SU-DHL-6 (cell line): ENCODE measurements at regions not wholly inside any gene's neighbourhood (a gene's known extent, or its start where the extent isn't known, plus 50 kb on each side); places are given as distances from the start of the nearest gene placed in this dataset.

Source experiments
- CTCF ChIP-seq: fragments of 200-600 bp; sonication (generic); IDR thresholded peaks from one replicate; pipeline ENCODE4 v1.5.1; 2017; ENCODE audit warnings: antibody characterized with exemption, mild to moderate bottlenecking, low read length, moderate library complexity; ENCODE audit not compliant: insufficient read depth, poor library complexity, severe bottlenecking
- EZH2phosphoT487 ChIP-seq: fragments of 200-600 bp; sonication (generic), shearing (Covaris generic); conservative IDR thresholded peaks from 2 replicates; pipeline ENCODE4 v1.6.1; 2018; ENCODE audit warnings: mild to moderate bottlenecking, antibody characterized with exemption, low read length, moderate library complexity, mixed read lengths

GRCh38 chr5:143653766-143654282, 158.1 kb upstream of the HMHB1 start:
- TF ChIP-seq CTCF (no peak), EZH2phosphoT487 (no peak)
